Testis (tissue), 2 donors: ENCODE measurements at regions not wholly inside any gene's neighbourhood (a gene's known extent, or its start where the extent isn't known, plus 50 kb on each side); places are given as distances from the start of the nearest gene placed in this dataset.

Source experiments
- POLR2A ChIP-seq: fragments of 450-650 bp; IDR thresholded peaks from one replicate; pipeline ENCODE4 v1.6.1; 2017; ENCODE audit warnings: antibody characterized with exemption, mild to moderate bottlenecking, moderate library complexity
- TF ChIP-seq, protein P1 (sequence below), 3 experiments: fragments of 450-650 bp in 2 of 3; fragments of 200-600 bp in 1 of 3; sonication (generic) in 1 of 3; IDR thresholded peaks; one replicate each; pipeline ENCODE4 v1.5.1; 2016 to 2019; ENCODE audit warnings: antibody characterized with exemption in 3 of 3, mild to moderate bottlenecking in 2 of 3, moderate library complexity in 1 of 3

DNA sequence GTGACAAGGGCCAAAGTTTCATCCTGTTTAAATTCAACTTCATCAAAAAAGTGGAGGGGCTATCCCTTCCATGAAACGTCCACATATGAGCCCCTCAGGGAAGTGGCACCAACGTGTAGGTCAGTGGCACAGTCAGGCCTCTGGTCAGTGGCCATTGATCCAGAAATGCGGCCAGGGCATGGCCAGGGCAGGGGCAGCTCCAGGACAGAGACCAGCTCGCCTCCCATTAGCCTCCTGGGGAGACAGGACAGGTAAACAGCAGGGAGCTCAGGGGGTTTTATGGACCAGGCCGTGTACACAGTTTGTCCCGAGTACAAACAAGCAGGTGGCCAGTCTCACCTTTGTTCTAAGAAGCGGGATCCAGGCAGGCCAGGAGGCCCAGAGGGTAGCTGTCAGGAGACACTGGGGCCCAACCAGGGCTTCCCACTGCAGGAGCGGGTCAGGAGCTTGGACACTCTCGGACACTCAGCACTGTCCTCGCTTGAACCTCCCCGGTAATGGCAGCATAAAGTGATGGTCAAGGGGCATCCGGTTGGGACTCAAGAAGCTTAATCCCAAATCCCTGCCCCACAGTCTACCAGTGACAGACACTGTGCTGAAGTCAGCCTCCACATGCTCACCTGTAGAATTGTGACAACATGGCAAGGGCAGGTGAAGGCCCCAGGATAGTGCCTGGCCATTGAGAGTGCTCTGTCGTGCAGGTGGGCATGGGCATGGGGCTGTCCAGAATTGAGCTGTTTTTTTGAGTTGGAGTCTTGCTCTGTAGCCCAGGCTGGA is 144.1 kb upstream of the ERRFI1 start:
- TF ChIP-seq, protein P1, sequence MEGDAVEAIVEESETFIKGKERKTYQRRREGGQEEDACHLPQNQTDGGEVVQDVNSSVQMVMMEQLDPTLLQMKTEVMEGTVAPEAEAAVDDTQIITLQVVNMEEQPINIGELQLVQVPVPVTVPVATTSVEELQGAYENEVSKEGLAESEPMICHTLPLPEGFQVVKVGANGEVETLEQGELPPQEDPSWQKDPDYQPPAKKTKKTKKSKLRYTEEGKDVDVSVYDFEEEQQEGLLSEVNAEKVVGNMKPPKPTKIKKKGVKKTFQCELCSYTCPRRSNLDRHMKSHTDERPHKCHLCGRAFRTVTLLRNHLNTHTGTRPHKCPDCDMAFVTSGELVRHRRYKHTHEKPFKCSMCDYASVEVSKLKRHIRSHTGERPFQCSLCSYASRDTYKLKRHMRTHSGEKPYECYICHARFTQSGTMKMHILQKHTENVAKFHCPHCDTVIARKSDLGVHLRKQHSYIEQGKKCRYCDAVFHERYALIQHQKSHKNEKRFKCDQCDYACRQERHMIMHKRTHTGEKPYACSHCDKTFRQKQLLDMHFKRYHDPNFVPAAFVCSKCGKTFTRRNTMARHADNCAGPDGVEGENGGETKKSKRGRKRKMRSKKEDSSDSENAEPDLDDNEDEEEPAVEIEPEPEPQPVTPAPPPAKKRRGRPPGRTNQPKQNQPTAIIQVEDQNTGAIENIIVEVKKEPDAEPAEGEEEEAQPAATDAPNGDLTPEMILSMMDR (IDR thresholded peaks at IDR 0.05): no peak
- TF ChIP-seq POLR2A: no peak
